Pulmonary artery endothelial cell (primary cell): ENCODE measurements at regions not wholly inside any gene's neighbourhood (a gene's known extent, or its start where the extent isn't known, plus 50 kb on each side); places are given as distances from the start of the nearest gene placed in this dataset.
"Not testable (repeated sequence)": the region's sequence is repeated elsewhere in the genome, so short reads cannot be mapped to it uniquely, and the experiment has no call there.

Experiments
- DNase-seq: peaks from one replicate; pipeline ENCODE4 v3.0.0-alpha.2; 2011; ENCODE audit warnings: low read depth, low spot score

DNA sequence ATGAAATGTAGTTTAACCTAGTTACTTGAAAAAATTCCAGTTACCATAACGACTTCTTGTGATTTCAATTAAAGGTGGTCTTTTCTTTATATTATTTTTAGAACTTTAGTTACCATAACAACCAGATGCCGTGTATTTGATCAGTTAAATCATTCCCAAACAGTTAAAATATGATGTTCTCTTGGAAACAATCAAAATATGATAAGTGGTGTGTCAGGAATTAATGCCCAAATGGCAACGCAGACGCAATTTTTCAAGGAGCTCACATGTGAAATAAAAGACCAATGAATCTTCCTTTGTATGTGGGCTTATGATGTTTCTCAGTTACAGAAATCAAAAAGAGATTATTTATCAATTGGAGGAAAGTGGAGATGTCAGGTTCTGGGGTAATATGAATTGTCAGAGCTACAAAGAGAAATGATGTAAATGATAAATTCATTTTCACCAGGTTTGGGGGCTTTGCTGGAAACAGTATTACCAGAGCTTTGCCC, 189.1 kb upstream of the PARD3B start:
- no peak for DNase-seq

DNA sequence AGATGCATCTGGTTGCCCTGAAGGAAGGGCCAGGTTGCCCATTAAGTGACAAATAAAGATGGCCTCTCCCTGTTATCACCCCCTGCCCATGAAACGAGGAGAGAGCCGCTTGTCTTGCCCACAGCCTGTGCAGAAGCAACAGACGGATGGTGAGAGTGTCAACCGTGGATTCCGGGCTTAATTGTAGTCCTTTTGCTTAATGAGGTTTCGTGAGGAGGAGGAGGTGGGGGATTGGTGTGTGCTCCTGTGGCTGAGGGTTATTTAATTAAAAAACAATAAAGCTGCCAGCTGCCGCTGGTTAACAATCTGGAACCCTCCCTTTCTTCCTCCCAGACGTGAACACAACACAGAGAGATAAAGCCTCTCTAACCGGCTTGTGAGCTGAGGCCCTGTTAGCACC, 188.0 kb upstream of the PARD3B start:
- DNase-seq: no peak

DNA sequence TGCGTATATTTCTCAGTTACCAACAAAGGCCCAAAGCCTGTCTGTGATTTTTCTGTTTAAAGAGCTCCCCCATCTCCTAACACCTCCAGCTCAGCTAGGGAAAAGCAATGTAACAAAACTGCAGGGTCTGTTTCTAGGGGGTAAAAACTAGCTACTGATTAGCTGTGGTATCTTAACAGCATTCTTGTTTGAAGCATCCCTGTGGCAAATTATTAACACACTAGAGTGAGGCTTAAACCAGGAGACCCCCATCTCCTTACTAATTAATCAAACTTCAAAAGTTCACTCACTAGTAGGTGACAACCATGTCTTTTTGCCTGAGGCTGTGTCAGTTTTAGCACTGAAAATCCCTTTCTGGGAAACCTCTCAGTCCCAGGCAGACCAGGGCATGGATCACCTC, 186.2 kb upstream of the PARD3B start:
- DNase-seq: no peak

DNA sequence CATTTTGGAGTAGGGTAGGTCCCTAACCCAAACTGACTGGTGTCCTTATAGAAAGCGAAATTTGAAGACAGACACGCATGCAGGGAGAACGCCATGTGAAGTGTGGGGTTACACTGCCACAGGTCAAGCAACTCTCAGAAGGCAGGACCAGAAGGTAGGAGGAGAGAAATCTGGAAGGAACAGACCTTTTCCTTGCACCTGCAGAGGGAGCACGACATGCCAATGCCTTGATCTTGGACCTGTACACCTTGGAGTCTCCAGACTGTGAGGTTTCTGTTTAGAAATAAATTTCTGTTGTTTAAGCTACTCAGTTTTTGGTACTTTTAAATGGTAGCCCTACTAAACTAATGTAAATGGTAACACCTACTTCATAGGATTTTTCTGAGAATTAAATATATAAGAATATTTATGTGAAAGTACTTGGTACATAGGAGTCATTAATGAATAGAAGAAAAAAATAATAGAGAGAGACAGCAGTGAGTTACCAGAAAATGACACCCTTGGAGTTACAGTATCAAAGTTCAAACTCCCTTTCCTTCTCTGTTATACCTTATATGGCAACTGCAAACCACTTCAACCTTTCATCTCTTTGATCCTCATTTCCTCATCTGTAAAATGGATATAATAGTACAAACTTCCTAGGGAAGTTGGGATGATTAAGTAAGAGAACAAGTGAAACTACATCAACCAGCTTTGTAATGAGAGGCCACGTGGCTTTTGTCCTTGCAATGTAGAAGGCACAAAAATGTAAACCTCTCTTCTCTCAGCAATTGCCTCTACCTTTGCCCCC, 184.9 kb upstream of the PARD3B start:
- no peak for DNase-seq

DNA sequence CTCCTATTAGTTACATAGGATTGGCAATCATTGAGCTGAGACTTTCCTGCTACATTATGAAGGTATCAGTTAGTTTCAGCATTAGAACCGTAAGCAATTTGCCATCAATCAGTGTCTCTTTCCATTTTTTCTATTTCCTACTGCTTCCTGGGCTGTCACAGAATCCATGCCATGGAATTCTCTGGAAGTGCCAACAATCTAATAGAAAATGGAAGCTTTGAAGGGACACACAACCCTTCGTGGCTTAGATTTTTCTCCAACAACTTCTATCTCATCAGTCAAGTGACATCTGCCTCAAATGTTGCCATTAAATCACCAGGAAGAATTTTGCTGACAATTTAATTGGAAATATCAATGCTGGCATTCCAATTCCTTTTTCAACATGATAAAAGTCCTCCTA, 183.5 kb upstream of the PARD3B start:
- DNase-seq: no peak

DNA sequence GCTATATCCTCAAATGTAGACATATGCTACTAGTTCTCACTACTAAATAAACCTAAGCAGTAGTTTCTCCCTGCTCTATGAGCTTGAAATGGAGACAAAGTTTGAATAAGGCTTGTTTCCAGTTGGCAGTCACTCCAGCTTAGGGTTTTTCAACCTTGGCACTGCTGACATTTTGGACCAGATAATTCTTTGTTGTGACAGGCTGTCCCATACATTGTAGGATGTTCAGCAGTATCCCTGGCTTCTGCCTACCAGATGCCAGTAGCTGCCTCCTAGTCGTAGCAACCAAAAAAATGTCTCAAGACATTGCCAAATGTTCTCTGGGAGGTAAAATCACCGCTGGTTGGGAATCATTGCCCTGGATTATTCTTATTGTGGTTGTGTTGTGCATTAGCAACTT, 182.7 kb upstream of the PARD3B start:
- no peak for DNase-seq

DNA sequence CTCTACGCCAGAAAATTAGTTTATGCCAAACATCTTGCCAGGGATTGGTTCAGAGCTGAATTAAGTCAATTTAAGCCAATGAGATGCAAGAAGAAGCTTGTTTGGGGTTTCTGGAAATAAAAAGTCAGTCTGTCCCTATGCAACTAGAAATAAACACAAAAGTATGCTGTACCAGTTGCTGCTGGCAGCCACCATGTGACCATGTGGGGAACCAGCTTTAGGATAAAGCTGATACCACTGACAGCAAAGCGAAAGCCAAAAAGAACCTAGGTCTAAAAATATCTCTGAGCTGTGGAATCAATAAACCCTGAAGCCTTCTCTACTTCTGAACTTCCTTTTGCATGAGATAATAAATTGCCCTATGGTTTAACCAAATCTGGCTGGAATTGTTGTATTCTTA, 181.8 kb upstream of the PARD3B start:
- no peak for DNase-seq

DNA sequence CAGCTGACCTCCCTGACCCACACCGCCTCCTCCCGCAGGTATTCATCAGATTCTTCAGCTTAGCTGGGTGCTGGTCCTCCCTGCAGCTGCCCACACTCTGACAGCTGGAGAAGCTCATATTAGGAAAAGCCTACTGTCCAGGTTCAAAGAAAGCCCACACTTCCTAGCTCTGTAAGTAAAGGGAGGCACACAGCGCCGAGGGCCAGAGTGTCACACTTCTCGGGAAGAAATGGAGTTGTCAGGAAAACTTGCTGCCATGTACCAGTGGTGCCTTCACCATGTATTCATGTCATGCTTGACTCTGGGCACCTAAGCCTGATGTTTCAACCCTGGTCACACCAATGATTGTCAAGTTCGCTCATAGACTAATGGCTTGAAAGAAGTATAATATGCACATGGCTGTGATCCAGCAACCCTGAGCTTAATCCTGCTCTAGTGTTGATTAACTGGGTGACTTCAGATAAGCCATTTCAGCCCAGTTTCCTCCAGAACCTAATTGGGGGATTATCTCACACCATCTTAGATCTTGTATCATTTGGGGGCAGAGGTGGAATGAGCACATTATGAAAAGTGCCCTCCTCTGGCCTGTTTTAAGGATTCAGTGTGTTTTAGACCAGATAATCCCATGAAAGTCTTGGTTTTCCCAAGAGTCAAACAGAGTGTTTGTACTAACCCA, 180.3 kb upstream of the PARD3B start:
- DNase-seq: no peak

DNA sequence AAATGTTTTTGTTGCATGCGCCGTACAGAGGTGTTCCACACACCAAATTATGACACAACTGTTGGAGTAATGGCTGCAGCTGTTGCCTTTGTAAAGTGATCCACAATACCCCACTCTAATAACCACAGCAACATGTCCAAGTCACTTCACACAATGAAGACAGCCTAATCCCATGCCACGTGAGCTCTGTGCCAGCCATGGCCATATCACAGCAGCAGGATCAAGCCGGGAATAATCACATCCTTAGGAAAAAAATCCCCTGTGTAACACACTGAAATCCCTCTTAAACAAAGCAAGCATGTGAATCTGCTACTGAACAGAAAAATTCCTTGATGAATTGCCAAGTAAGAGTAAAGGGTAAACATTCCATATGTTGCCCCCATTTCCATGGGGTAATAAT, 179.5 kb upstream of the PARD3B start:
- DNase-seq: no peak

DNA sequence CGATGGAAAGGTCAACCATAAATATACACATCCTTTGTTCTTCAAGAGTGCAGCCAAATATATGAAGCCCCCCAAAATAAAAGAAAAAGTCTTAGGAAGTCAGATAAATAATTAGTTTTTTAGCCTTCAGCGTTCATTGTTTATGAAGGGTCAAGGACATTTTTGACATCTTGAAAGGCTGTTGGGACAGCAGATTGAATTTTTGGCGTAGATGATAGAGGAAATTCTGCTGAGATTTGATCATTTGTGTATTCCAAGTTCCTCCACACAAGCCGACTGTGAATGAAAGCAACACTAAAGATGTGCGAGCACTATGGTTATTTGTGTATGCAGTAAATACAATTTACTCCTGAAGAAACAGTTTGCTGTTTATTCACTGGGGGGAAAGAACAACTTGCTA, 177.8 kb upstream of the PARD3B start:
- no peak for DNase-seq

DNA sequence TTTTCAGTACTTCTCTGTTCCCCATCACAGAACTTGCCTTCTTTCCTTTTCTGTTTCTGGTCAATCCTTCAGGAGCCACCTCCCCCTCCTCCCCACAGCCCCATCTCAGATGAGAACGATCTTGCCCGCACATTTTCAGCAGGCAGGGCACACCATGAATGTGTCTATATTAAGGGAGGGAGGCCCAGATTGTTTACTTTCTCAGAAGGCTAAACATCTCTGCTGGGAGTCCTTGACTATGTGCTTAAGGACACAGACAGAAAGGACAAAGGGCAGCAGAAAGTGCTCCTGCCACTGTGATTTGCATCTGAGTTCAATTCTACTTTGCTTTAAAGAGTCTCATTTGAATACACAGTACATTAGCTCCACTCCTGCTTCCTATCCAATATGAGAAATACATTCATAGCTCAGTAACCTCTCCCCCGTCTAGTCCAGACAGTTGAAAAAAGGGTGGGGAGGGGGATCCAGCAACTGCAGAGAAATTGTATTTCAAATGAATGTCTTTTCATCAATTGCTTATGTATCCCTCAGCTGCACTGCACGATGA, 175.0 kb upstream of the PARD3B start:
- no peak for DNase-seq

DNA sequence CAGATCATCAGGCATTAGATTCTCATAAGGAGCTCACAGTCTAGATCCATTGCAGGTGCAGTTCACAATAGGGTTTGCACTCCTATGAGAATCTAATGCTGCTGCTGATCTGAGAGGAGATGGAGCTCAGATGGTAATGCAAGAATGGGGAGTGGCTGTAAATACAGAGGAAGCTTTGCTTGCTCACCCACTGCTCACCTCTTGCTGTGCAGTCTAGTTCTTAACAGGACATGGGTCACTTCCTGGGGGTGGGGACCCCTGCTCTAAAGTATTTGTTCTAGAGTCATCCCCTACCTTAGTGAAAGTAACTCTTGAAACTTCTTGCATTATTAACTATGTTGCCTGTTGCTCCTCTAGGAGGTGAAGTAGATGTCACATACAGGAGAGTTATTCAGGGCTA, 171.3 kb upstream of the PARD3B start:
- no peak for DNase-seq

DNA sequence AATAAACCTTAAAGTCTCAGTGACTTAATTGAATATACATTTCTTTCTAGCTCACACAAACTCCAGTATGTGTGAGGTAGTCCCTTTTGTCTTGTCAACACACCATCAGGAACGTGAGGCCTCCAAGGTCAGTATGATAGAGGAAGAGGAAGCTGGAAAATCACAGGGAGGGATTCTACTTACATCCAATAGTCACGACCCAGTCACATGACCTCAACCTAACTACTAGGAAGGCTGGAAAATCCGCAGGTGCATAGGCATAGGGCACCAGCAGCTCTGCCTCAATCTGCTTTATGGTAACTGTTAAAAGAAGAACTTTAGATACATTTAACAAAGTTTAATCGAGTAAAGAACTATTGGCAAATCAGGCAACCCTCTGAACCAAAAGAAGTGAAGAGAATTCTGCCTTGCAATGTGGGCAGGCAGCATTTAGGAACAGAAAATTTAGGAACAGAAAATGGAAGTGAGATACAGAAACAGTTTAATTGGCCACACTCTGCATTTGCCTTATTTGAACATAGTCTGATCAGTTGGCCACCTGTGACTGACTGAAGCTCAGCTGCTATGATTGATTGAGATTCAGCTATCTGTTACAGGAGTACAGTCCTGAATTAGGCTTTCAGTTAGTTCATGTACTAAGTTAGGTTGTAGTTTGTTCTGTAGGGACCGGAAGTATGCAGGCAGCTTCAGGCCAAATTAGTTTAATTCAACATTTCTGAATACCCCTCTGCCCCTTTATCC, 165.0 kb upstream of the PARD3B start:
- DNase-seq: no peak

DNA sequence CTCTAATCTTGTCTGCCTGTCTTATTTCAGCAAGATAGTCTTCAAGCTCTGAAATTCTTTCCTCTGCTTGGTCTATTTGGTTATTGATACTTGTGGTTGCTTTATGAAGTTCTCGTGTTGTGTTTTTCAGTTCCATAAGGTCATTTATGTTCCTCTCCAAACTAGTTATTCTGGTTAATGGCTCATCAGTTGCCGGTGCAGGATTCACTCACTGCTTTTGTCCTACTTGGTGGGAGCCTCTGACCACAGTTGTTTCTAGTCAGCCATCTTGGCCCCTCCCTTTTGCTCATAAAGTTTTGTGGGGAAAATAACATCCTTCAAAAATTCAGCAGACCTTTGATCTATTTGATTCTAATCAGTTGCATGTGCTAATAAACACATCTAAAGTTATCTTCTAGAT, 158.6 kb upstream of the PARD3B start:
- no peak for DNase-seq

DNA sequence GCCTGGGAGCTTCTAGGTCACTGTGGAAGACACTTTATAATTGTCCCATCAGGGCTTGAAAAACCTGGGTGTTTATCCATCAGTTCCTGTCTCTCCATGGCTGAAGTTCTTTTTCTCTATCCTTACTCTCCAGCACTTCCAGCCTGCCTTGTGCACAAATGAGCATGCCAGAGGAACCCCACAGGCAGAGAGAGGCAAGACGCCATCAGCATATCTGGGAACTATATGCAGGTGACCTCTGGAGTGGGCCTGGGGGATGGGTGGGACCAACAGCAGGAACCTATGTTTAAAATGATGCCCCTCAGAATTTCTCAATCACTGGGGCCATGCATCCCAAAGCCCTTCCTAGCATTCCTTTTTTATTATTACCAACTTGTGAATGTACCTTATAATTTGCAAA, 156.2 kb upstream of the PARD3B start:
- DNase-seq: no peak

DNA sequence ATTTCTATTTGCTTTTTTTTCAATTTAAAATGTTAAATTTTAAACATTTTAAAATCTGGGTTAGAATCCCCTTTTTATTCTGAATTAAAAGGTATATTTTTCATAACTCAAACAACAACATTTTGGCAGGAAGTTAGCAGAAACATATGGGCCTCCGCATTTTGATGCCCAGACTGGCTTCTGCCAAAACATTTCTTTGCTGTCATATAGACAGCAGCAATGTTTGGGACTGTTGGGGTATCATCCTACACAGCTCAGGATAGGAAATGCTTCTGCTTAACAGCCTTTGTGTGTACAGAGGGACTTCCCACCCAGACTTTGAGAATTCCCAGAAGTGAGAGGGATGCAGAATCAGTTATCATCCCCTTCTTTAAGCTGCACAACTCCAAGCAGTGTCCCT, 155.4 kb upstream of the PARD3B start:
- DNase-seq: no peak

DNA sequence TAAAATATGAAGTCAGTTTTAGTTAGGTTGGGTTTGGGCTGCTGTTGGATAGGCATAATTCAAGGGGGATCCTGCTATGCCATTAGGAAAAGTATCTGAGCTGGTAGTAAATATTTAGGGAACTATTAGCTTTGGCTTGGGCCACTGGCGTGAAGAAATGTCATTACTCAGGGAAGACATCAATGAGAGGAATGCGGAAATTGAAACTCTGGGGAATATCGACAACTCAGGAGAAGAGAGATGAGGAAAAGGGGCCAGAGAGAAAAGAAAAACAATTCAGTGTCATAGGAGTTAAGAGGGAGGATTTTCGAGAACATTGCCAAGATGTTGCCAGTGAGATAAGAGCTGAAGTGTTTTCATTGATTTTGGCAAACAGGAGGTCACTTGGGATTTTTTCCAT, 149.7 kb upstream of the PARD3B start:
- DNase-seq: no peak

DNA sequence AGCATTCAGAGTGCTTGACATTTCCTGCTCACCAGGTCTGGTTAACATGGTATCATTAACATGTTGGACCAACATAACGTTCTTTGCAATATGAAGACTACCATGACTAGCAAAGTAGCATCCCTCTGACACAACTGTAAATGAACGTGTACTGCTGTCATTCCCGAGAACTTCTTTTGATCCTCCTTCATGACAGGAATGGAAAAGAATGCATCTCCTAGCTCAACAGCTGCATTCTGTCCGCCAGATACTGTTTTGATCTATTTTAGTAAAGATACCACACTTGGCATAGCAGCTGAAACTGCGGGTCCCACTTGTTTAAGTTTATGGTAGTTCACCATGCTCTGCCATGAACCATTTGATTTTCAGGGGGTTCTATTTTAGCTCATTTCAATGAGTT, 144.2 kb upstream of the PARD3B start:
- DNase-seq: no peak

DNA sequence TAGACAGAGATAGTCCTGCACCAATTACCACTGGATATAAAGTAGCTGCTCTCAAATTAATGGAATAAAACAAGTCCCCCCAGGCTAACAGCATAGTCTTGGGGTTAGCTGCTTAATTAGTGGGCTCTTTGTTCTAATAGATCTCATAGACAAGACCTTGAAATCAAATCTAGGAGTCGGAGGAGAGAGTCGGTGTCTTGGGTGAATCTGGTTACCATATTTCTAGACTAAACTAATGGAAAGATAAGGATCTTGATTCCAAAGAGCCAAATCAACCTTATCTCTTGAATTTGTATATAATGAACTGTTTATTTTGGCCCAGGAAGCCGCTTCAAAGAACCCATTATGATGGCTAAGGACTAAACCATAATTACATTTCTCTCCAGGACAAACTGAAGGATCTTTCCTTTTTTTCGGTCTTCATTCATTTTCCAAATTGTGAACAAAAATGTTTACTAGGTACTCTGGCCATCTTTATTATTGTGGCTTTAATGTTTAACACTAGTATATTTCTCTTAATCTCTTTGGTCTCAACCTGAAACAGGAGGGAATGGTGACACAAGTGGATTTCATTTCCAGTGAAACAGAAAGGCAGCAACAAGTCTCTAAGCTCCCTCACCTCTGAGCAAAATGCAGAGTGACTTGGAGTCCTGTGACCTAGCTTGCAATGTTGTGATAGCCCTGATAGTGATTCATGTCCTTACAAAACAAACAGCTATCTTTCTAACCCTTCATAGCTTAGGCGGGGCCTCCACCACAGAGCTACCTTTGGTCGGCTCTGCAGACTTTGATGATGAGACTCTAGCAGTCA, 137.9 kb upstream of the PARD3B start:
- no peak for DNase-seq

DNA sequence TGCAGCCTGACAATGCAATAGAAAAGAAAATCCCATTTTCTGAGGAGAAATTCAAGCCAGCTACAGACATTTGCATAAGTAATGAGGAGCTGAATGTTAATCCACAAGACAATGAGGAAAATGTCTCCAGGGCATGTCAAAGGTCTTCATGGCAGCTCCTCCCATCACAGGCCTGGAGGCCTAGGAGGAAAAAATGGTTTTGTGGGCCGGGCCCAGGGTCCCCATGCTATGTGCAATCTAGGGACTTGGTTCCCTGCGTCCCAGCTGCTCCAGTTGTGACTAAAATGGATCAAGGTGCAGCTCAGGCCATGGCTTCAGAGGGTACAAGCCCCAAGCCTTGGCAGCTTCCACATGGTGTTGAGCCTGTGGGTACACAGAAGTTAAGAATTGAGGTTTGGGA, 132.5 kb upstream of the PARD3B start:
- not testable (repeated sequence) for DNase-seq
